ENCODE measurements at regions not wholly inside any gene's neighbourhood (a gene's known extent, or its start where the extent isn't known, plus 50 kb on each side); places are given as distances from the start of the nearest gene placed in this dataset.

GRCh38 chr7:89837515-89837914, 316.8 kb upstream of the STEAP1 start (continued):
- TF ChIP-seq RBM25 (IDR thresholded peaks at IDR 0.05; ENCODE audit: low read depth, low read length, severe bottlenecking) (no peak), CCAR2 (IDR thresholded peaks at IDR 0.05; ENCODE audit: low read depth, low read length) (no peak), RBM39 (optimal IDR thresholded peaks at IDR 0.05; ENCODE audit: low read depth, low read length) (no peak)

GRCh38 chr7:89839329-89839728, 314.9 kb upstream of the STEAP1 start:
- Histone ChIP-seq H3K9me1 (ENCODE audit: control insufficient read depth, insufficient read depth, low read length) (no peaks in the 10 kb centered on the region), H3K4me2 (ENCODE audit: insufficient read depth, low read length) (no peak overlapping the region), H3K27me3 (ENCODE audit: control insufficient read depth in 2 of 2, insufficient read depth in 2 of 2, low read length in 2 of 2) (no peaks in the 10 kb centered on the region), H2AFZ (ENCODE audit: low read depth, low read length) (no peak overlapping the region), H3K9me3 (replicated peaks; ENCODE audit: control insufficient read depth, insufficient read depth, low read depth, low read length) (no peaks in the 10 kb centered on the region; the same call in 1 of the 2 replicates), H3K4me3 (no peak overlapping the region), H3K9ac (ENCODE audit: insufficient read depth in 1 of 2, low read depth in 2 of 2, low read length in 2 of 2) (no peak overlapping the region), H3K36me3 (ENCODE audit: control insufficient read depth, insufficient read depth, low read length) (no peaks in the 10 kb centered on the region), H3K4me1 (replicated peaks in 1 of 2; ENCODE audit: control insufficient read depth in 2 of 2, insufficient read depth in 2 of 2, low read length in 2 of 2) (no peaks in the 10 kb centered on the region), H4K20me1 (replicated peaks; ENCODE audit: control insufficient read depth, insufficient read depth, low read length) (no peaks in the 10 kb centered on the region), H3K79me2 (ENCODE audit: control insufficient read depth, insufficient read depth, low read length) (no peaks in the 10 kb centered on the region), H3K27ac (ENCODE audit: extremely low read depth, low read depth, low read length) (no peak overlapping the region)
- FAIRE-seq (no peak), ATAC-seq (no peak), DNase-seq (ENCODE audit: extremely low read depth in 1 of 4, low spot score in 3 of 4) (no peak)
- ChIA-PET CTCF (ENCODE audit: low intra/inter-chr PET ratio) (no interaction called here), POLR2A (no interaction called here)
- BruUV-seq (replicated peaks) = no TSS peak
- 2% methylated on average over 3 of the region's 3 CpGs for WGBS (ENCODE audit: insufficient coverage, low coverage, missing lambda C conversion rate)
- in situ Hi-C loops (cut with MboI) = no loop called here
- intact Hi-C loops (cut with micrococcal nuclease) = no loop called here
- TF ChIP-seq AFF4 (CRISPR knock-in tag; IDR thresholded peaks at IDR 0.05) (no peak), ZNF407 (IDR thresholded peaks at IDR 0.05; ENCODE audit: low read depth) (no peak), ZNF239 (CRISPR knock-in tag; IDR thresholded peaks at IDR 0.05) (no peak), ESRRA (IDR thresholded peaks at IDR 0.05; ENCODE audit: borderline replicate concordance, low read depth) (no peak), RB1 (IDR thresholded peaks at IDR 0.05; ENCODE audit: low read depth) (no peak), ZNF551 (CRISPR knock-in tag; IDR thresholded peaks at IDR 0.05) (no peak), ZNF766 (CRISPR knock-in tag; conservative IDR thresholded peaks at IDR 0.05) (no peak)

Measured in K562 (cell line).